Left colon (tissue), 2 donors: ENCODE measurements at regions not wholly inside any gene's neighbourhood (a gene's known extent, or its start where the extent isn't known, plus 50 kb on each side); places are given as distances from the start of the nearest gene placed in this dataset.

Experiments used
- ATAC-seq: fragments of 200-7000 bp; cut with Tn5 transposase; one replicate; pipeline ENCODE4 v1.9.1; 2020; ENCODE audit warnings: mild to moderate bottlenecking, moderate library complexity
- DNase-seq, 2 donors: peaks; one replicate each; pipeline ENCODE4 v3.0.0-alpha.2; 2020
- intact Hi-C, 2 donors: fragments of 100-400 bp; cut with DNase I in 1 of 2; cut with micrococcal nuclease in 1 of 2; formaldehyde crosslinking; loops; one replicate each; pipeline versions ENCODE4 v1.11.2 to v1.14.0; 2022; cut with DNase I, micrococcal nuclease
- donor health status: DM: no; HTN: no; CAD: no.
- donor health status: DM: yes; HTN: yes; CAD: no.

- DNase-seq (no peak), ATAC-seq (peak; percentile 80)
- intact Hi-C loops: no loop called here
Observed at GRCh38 chr3:31444220-31445142, 88.2 kb upstream of the STT3B start.

- no peak for ATAC-seq
- intact Hi-C loops: no loop called here
- DNase-seq: no peak
Observed at GRCh38 chr3:31445701-31446100, 87.0 kb upstream of the STT3B start.

- ATAC-seq (peak; percentile 72), DNase-seq (peak in 1 of 2 donors; percentile 55)
- intact Hi-C loops: no loop called here
Observed at GRCh38 chr3:31448035-31448881, 84.5 kb upstream of the STT3B start.

GRCh38 chr3:31448882-31449243 lies 83.9 kb upstream of the STT3B start:
- DNase-seq: no peak
- no peak for ATAC-seq
- intact Hi-C loops: no loop called here

- DNase-seq (no peak), ATAC-seq (no peak)
- intact Hi-C loops: no loop called here
Observed at GRCh38 chr3:31449318-31449717, 83.4 kb upstream of the STT3B start.

GRCh38 chr3:31450345-31450744 lies 82.4 kb upstream of the STT3B start:
- ATAC-seq: no peak
- intact Hi-C loops: no loop called here
- no peak for DNase-seq

- peak; percentile 85 for ATAC-seq
- DNase-seq: peak in 1 of 2 donors; percentile 28
- intact Hi-C loops: no loop called here
Observed at GRCh38 chr3:31452495-31453106, 80.1 kb upstream of the STT3B start.

GRCh38 chr3:31453430-31453829 lies 79.3 kb upstream of the STT3B start:
- ATAC-seq: no peak
- intact Hi-C loops: no loop called here
- no peak for DNase-seq

GRCh38 chr3:31455524-31455923 lies 77.2 kb upstream of the STT3B start:
- intact Hi-C loops: no loop called here
- ATAC-seq (no peak), DNase-seq (no peak)

GRCh38 chr3:31456373-31456772 lies 76.4 kb upstream of the STT3B start:
- DNase-seq: no peak

GRCh38 chr3:31461426-31461825 lies 71.3 kb upstream of the STT3B start:
- intact Hi-C loops: no loop called here
- ATAC-seq: no peak
- no peak for DNase-seq

More at GRCh38 chr3:31456373-31456772, 76.4 kb upstream of the STT3B start:
- intact Hi-C loops: no loop called here
- ATAC-seq: no peak

GRCh38 chr3:31462050-31462569 lies 70.6 kb upstream of the STT3B start:
- ATAC-seq (peak; percentile 96), DNase-seq (peak; percentile 20 to 31)
- intact Hi-C loops: no loop called here

- DNase-seq: no peak
- ATAC-seq: no peak
- intact Hi-C loops: no loop called here
Observed at GRCh38 chr3:31465999-31466398, 66.7 kb upstream of the STT3B start.

GRCh38 chr3:31466866-31467265 lies 65.9 kb upstream of the STT3B start:
- DNase-seq (no peak), ATAC-seq (no peak)
- intact Hi-C loops: no loop called here

GRCh38 chr3:31468433-31468832 lies 64.3 kb upstream of the STT3B start:
- intact Hi-C loops: no loop called here
- DNase-seq: no peak
- ATAC-seq: no peak

GRCh38 chr3:31469385-31469784 lies 63.3 kb upstream of the STT3B start:
- DNase-seq: no peak
- no peak for ATAC-seq
- intact Hi-C loops: no loop called here

- DNase-seq (no peak), ATAC-seq (no peak)
- intact Hi-C loops: no loop called here
Observed at GRCh38 chr3:31472479-31473390, 60.0 kb upstream of the STT3B start.

GRCh38 chr3:31476209-31476608 lies 56.5 kb upstream of the STT3B start:
- intact Hi-C loops: no loop called here
- ATAC-seq (no peak), DNase-seq (no peak)
